BJ (cell line): ENCODE measurements at regions not wholly inside any gene's neighbourhood (a gene's known extent, or its start where the extent isn't known, plus 50 kb on each side); places are given as distances from the start of the nearest gene placed in this dataset.

Experiments
- CTCF ChIA-PET: fragments of 350-600 bp; formaldehyde crosslinking; extraction: SDS; loops from one replicate; lab custom pipeline; 2021; ENCODE audit warnings: antibody characterized with exemption, inconsistent platforms; lab: Yijun Ruan, JAX
- POLR2A ChIA-PET: fragments of 300-600 bp; sonication (Branson Sonifier 250); formaldehyde crosslinking; extraction: SDS; loops from one replicate; lab custom pipeline; 2021; ENCODE audit warnings: antibody characterized with exemption; lab: Charles Lee
- DNase-seq: peaks from one replicate; pipeline ENCODE4 v3.0.0-alpha.2; 2011; ENCODE audit warnings: low read depth
- H3K27me3 ChIP-seq: 2 replicates; pipeline ENCODE4 v1.6.0; 2011; ENCODE audit warnings: low read length; ENCODE audit not compliant: control insufficient read depth, insufficient read depth
- H3K36me3 ChIP-seq: 2 replicates; pipeline ENCODE4 v1.5.1; 2011; ENCODE audit warnings: low read length; ENCODE audit not compliant: control insufficient read depth, insufficient read depth
- H3K4me3 ChIP-seq: 2 replicates; pipeline ENCODE4 v1.5.1; 2011; ENCODE audit warnings: low read depth, mild to moderate bottlenecking, control low read depth, low read length
- CTCF ChIP-seq: IDR thresholded peaks from 2 replicates; pipeline ENCODE4 v1.5.1; 2011; ENCODE audit warnings: low read depth, mild to moderate bottlenecking, control low read depth, inconsistent platforms, low read length, moderate library complexity; ENCODE audit not compliant: insufficient read depth

GRCh38 chr15:73803806-73804205, 50.7 kb upstream of the INSYN1 start:
- CTCF ChIA-PET: interaction anchor here (1.1 kb wide), 1 partner anchor 70 kb away, joined by 3 read pairs; no protein-coding TSS in a partner anchor
- DNase-seq: no peak
- no peak for TF ChIP-seq CTCF
- H3K4me3 ChIP-seq: no peak overlapping the region
- POLR2A ChIA-PET: no interaction called here
- peaks cover 2% of the 10 kb centered on the region for H3K27me3 ChIP-seq
- H3K36me3 ChIP-seq: no peaks in the 10 kb centered on the region

GRCh38 chr15:73805504-73806089, 52.4 kb upstream of the INSYN1 start:
- Histone ChIP-seq H3K4me3 (no peak overlapping the region), H3K36me3 (no peaks in the 10 kb centered on the region), H3K27me3 (peaks cover 5% of the 10 kb centered on the region)
- ChIA-PET POLR2A (no interaction called here), CTCF (interaction anchor here (0.6 kb wide), 1 partner anchor 69 kb away, joined by 3 read pairs; no protein-coding TSS in a partner anchor)
- no peak for DNase-seq
- TF ChIP-seq CTCF: no peak

GRCh38 chr15:73806698-73807483, 53.7 kb upstream of the INSYN1 start:
- ChIA-PET CTCF (no interaction called here), POLR2A (no interaction called here)
- no peak for DNase-seq
- H3K4me3 ChIP-seq: no peak overlapping the region
- H3K36me3 ChIP-seq: no peaks in the 10 kb centered on the region
- TF ChIP-seq CTCF: no peak
- H3K27me3 ChIP-seq: peaks cover 7% of the 10 kb centered on the region

- ChIA-PET CTCF (no interaction called here), POLR2A (no interaction called here)
- no peaks in the 10 kb centered on the region for H3K36me3 ChIP-seq
- DNase-seq: no peak
- no peak overlapping the region for H3K4me3 ChIP-seq
- no peak for TF ChIP-seq CTCF
- peaks cover 7% of the 10 kb centered on the region for H3K27me3 ChIP-seq
These were observed 54.7 kb upstream of the INSYN1 start for GRCh38 chr15:73807865-73808264.

GRCh38 chr15:73809728-73810501, 56.8 kb upstream of the INSYN1 start:
- no peaks in the 10 kb centered on the region for H3K36me3 ChIP-seq
- H3K4me3 ChIP-seq: no peak overlapping the region
- CTCF ChIA-PET: interaction anchor here (0.6 kb wide), 1 partner anchor 291 kb away, joined by 3 read pairs; no protein-coding TSS in a partner anchor
- no peak for TF ChIP-seq CTCF
- POLR2A ChIA-PET: no interaction called here
- H3K27me3 ChIP-seq: peaks cover 7% of the 10 kb centered on the region
- DNase-seq: no peak
